D721Med (cell line): ENCODE measurements at regions not wholly inside any gene's neighbourhood (a gene's known extent, or its start where the extent isn't known, plus 50 kb on each side); places are given as distances from the start of the nearest gene placed in this dataset.

ENCODE experiments used
- DNase-seq: peaks from one replicate; pipeline ENCODE4 v3.0.0; 2011; ENCODE audit warnings: low spot score; ENCODE audit not compliant: insufficient read length
- FAIRE-seq: peaks from 2 replicates; lab custom pipeline; 2011; peaks lifted over from hg19 to GRCh38; lab: Jason Lieb, UNC
- TF ChIP-seq, protein P1 (sequence below): IDR thresholded peaks from 2 replicates; pipeline ENCODE4 v1.5.1; 2012; ENCODE audit warnings: mild to moderate bottlenecking, control low read depth; ENCODE audit not compliant: insufficient read depth; ENCODE audit errors: missing control alignments

DNA sequence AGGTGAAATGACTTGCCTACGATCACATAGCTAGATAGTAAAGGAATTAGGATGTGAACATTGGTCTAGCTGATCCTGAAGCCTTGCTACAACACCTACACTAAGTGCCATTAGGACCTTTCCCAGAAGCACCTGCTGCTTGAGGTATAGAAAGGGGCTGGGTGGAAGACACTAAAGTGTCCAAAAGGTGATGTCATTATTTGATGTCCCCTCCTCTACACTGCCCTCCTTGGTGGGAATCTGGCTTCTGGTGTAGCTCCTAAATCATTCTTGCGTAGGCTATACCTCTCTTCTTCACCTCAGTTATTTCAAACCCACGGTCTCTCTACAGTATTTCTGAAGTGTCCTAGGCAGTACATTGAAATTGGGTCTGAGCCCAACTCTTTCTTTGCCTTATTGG, 132.5 kb upstream of the FGGY start:
- no peak for FAIRE-seq

DNA sequence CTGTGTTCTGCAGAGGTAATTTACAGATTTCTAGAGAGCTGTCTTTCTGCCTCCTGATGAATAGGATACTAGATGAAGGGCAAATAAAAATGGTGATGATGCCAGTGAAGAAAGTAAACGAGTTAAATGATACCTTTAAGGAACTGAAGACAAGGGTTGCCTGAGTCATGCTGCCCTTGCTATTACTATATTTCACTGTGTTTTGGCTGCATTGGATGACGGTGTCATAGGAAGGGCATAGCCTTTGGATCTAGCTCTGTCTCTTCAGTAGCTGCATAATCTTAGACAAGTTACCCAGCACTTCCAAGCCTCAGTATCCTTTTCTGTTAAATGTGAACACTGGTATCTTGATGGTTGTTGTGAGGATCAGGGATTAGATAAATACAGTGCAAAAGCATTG, 131.5 kb upstream of the FGGY start:
- TF ChIP-seq, protein P1, sequence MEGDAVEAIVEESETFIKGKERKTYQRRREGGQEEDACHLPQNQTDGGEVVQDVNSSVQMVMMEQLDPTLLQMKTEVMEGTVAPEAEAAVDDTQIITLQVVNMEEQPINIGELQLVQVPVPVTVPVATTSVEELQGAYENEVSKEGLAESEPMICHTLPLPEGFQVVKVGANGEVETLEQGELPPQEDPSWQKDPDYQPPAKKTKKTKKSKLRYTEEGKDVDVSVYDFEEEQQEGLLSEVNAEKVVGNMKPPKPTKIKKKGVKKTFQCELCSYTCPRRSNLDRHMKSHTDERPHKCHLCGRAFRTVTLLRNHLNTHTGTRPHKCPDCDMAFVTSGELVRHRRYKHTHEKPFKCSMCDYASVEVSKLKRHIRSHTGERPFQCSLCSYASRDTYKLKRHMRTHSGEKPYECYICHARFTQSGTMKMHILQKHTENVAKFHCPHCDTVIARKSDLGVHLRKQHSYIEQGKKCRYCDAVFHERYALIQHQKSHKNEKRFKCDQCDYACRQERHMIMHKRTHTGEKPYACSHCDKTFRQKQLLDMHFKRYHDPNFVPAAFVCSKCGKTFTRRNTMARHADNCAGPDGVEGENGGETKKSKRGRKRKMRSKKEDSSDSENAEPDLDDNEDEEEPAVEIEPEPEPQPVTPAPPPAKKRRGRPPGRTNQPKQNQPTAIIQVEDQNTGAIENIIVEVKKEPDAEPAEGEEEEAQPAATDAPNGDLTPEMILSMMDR: no peak
- DNase-seq (no peak), FAIRE-seq (no peak)

More for the DNA sequence above, 132.5 kb upstream of the FGGY start:
- DNase-seq: no peak
- TF ChIP-seq, protein P1: no peak

DNA sequence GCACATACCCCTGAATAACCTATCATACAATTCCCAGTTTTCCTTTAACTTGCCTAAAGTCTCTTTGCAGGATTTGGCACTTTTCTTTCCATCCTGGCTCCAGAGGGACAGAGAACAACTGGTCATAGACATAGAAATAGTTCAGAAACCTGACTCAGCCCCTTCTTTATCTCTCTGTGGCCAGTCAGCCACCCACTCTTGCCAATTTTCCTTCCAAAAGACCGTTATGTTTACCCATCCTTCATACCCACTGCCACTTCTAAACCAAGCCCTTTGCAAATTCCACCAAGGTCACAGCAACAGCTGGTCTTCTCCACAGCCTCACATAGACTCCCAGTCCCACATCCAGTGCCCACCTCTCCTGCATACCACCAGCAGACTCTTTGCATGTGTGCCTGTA, 127.2 kb upstream of the FGGY start:
- TF ChIP-seq, protein P1: no peak
- FAIRE-seq (no peak), DNase-seq (no peak)

DNA sequence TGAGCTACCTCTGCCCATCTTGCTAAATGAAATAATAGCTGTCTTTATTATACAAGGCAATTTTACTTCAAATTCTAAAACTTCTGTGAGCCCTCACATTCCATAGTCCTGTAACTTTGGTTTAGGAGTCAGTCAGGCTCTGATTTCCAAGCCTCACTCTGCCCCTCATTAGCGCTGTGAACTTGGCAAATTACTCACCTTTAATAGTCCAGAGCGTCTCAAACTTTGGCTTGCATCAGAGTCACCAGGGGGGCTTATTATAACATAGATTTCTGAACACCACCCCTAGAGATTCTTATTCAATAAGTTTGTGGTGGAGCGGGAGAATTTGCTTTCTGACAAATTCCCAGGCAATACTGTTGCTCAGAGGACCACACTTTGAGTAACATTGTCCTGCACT, 126.2 kb upstream of the FGGY start:
- FAIRE-seq (no peak), DNase-seq (no peak)
- TF ChIP-seq, protein P1: no peak

DNA sequence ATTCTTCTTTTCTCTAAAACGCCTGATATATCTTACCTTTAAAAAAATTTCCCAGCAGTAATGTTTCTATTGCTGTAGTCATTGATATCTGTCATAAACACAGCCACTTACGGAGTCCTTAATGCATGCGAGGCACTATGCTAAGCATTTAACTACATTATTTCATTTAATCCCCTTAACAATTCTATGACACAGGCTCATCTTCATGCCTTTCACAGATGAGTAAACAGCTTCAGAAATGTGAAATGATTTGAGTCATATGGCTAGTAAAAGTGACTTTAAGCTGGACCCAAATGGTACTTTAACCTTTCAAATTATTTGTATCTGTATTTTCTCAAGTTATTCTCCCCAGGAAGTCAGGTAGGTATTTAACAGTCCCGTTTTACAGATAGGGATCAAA, 125.1 kb upstream of the FGGY start:
- DNase-seq (no peak), FAIRE-seq (no peak)
- TF ChIP-seq, protein P1: no peak

DNA sequence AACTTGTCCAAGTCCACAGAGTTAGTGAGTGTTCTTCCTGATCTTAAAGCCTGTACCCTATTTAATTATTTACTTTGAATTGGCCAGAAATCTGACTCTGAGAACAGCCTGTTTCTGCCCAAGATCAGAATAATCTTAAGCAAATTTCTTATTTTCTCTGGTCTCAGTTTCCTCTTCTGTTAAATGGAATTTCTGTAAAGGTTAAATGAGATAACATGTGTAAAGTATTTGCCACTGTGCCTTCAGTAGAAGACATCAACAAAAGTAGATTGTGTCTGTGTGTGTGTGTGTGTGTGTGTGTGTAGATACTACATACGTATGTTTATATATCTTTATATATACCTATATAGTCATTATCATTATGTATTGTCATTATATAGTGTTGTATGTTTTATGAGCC, 124.2 kb upstream of the FGGY start:
- TF ChIP-seq, protein P1: no peak
- FAIRE-seq: no peak
- DNase-seq: no peak

DNA sequence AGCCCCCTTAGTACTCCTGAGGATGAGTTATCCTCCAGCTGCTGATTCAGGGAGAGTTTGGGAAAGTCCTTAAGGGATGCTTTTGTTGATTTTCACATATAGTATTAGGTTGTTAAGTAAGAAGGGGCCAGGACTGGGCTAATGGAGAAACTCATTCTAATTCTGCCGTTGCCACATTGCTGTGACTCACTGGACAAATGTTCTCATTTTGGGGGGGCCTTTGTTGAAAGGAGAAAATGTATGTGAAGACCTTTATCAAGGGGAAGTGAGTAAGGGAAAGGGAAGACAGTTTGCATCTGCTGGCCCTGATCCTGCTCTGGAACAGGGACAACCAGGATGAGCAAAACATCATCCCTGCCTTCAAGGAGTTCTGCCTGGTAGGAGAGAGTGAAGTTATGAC, 123.2 kb upstream of the FGGY start:
- no peak for DNase-seq
- TF ChIP-seq, protein P1: no peak
- no peak for FAIRE-seq
